NCI-H2029 treated with DMSO at 0.1 percent for 48 hours (cell line): ENCODE measurements at regions not wholly inside any gene's neighbourhood (a gene's known extent, or its start where the extent isn't known, plus 50 kb on each side); places are given as distances from the start of the nearest gene placed in this dataset.
"Not testable (repeated sequence)": the region's sequence is repeated elsewhere in the genome, so short reads cannot be mapped to it uniquely, and the experiment has no call there.

Experiments used
- DNase-seq: peaks from one replicate; lab custom pipeline; 2025; lab: John Stamatoyannopoulos, UW

DNA sequence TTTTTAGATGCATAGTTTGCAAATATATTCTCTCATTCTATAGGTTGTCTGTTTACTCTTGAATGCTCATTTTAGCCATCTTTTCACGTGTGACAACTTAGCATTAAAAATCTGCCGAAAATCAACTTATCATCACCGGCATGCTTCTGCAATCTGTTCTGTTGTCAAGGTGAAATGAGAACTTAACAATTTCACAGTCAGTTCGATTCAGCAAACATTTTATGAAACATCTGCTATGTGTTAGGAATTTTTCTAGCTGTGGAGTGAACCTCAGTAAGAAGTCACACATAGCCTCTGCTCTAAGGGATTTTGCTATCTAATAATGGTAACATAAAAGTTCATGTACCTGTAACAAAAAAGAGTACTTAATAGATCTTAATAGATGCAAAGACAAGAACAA lies 256.1 kb downstream of the ZWINT start:
- no peak for DNase-seq

DNA sequence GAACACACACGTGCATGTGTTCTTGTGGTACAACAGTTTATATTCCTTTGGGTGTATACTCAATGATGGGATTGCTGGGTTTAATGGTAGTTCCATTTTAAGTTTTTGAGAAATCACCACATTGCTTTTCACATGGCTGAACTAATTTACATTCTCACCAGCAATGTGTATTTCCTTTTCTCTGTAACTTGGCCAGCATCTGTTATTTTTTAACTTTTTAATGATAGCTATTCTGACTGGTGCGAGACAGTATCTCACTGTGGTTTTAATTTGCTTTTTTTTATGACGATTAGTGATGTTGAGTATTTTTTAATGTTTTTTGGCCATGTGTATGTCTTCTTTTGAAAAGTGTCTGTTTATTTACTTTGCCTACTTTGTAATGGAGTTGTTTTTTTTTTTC lies 256.6 kb downstream of the ZWINT start:
- DNase-seq = no peak

DNA sequence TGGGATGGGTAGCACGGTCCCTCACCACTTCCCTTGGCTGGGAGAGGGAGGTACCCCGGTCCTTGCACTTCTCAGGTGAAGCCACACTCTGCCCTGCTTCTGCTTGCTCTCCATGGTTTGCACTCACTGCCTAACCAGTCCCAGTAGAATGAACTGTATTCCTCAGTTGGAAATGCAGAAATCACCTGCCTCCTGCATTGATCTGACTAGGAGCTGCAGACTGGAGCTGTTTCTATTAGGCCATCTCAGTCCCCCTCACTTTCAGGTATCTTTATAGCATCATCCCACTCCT lies 264.9 kb downstream of the ZWINT start:
- no peak for DNase-seq

DNA sequence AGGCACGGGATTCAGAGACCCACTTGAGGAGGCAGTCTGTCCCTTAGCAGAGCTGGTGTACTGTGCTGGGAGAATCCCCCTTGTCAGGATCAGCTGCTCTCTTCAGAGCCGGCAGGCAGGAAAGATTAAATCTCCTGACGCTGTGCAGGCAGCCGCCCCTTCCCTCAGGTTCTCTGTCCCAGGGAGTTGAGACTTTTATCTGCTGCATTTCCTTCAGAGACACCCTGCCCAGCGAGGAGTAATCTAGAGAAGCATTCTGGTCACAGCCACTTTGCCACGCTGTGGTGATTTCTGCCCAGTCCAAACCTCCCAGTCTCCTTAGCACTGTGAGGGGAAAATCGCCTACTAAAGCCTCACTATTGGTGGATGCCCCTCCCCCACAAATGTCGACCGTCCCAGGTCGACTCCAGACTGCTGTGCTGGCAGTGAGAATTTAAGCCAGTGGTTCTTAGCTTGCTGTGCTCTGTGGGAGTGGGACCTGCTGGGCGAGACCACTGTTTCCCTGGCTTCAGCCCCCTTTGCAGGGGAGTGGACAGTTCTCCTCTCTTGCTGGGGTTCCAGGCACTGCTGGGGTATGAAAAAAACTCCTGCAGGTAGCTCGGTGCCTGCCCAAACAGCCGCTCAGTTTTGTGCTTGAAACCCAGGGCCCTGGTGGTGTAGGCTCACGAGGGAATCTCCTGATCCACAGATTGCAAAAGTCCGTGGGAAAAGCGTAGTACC lies 265.4 kb downstream of the ZWINT start:
- no peak for DNase-seq

DNA sequence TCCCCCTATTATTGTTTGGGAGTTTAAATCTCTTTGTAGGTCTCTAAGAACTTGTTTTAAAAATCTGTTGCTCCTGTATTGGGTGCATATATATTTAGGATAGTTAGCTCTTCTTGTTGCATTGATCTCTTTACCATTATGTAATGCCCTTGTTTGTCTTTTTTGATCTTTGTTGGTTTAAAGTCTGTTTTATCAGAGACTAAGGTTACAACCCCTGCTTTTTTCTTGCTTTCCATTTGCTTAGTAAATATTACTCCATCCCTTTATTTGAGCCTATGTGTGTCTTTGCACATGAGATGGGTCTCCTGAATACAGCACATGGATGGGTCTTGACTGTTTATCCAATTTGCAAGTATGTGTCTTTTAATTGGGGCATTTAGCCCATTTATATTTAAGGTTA lies 267.4 kb downstream of the ZWINT start:
- DNase-seq = not testable (repeated sequence)

DNA sequence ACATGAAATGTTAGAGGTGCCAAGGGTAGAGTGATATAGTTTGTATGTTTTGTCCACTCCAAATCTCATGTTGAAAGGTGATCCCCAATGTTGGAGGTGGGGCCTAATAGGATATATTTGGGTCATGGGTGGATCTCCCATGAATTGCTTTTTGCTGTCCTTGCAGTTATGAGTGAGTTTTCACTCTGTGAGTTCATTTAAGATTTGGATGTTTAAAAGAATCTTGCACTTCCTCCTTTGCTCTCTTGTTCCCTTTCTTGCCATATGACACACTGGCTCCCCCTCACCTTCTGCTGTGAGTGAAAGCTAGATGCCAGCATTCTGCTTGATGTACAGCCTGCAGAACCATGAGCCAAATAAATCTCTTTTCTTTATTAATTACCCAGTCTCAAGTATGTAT lies 269.2 kb downstream of the ZWINT start:
- no peak for DNase-seq

DNA sequence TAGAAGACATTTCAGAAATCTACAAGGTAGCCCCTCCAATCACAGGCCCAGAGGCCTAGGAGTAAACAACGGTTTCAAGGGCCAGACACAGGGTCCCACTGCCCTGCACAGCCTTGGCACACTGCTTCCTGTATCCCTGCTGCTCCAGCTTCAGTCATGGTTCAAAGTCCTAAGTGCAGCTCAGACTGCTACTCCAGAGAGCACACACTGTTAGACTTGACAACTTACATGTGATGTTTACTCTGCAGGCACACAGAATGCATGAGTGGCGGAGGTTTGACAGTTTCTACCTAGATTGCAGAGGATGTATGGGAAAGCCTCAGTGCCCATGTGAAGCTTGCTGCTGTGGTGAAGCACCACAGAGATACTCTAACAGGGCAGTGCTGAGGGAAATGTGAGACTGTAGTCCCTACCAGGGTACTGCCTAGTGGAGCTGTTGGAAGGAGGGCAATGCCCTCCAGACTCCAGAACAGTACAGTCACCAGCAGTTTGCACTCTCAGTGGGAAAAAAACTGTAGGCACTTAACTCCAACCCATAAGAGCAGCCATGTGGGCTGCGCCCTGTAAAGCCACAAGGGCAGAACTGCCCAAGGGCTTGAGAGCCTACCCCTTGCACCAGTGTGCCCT lies 270.0 kb downstream of the ZWINT start:
- no peak for DNase-seq

DNA sequence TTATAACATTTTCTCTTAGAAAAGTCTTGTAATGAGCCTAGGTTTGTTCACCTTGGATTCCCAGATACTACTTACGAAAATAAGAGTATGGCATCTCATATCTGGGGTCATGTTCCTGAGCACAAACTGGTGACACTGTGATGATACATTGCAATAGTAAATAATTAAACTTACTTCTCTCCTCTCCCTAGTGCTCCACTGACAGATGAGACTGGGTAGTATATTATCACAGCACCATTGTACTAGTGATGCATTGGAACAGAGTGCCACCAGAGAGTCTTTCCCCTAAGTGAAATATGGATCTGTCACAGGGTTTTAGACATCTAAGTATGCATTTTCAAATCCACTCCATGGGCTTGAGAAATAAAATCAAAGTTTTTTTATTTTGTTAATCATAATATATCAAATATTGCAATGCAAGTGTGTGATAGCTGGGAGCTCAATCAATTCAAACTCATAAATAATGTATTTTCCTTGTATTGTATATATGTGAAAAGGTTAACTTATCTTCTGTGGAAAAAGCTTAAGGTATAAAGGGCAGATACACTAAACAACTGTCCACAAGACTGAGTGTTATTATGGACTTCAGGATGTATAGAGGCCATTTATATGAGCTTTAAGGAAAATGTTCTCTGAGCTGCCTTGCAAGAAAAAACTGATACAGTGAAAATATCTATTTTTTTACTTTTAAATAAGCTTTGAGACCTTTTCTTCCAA lies 275.5 kb downstream of the ZWINT start:
- no peak for DNase-seq

DNA sequence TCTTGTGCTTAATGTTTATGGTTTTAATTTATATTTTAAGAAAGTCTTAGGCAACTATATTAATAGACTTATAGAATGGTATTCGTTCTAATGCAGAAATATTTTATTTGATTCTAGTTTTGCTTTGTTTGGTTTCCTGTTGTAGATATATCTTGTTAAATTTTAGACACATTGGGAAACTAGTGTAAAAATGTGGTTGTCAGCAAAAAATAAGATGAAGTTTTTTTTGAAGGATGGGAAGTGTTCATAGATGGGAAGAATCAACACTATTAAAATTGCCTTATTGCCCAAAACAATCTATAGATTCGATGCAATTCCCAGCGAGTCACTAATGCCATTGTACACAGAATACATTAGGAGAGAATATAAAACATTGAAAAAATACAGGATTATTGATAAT lies 278.9 kb downstream of the ZWINT start:
- no peak for DNase-seq

DNA sequence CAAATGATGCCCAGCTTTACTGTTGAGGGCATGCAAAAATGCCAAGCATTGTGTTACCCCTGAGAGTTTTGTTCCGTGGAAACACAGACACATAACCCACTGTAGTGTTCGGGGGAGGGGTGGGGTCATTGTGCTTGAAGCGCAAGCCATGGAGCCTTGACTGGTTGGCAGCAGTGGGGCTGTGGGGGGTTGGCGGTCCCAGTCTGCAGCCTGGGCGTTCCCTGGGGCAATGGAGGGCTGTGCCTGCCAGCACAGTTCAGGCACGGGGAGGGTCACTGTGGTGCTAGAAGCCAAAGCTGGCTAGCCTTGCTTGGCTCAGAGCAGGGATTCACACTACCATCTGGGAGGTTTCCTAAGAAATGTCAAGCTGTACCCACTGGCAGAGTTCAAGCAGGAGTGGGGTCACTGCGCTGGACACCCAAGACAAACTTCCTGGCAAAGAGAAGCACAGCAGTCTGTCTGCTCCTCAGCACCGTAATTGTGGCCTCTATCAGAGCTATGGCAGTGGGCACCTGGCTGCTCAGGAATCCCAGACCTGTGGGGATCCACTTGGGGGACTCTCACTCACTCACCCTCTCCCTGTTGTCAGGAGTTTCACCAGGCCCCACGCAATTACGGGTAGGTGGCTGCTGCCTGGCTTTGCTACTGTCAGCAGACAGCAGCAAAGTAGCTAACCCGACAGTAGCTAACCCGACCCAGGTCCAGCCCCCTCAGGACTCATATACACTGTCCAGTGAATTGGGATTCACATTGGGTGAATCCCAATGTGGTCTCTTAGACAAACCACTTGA lies 292.4 kb downstream of the ZWINT start:
- no peak for DNase-seq

DNA sequence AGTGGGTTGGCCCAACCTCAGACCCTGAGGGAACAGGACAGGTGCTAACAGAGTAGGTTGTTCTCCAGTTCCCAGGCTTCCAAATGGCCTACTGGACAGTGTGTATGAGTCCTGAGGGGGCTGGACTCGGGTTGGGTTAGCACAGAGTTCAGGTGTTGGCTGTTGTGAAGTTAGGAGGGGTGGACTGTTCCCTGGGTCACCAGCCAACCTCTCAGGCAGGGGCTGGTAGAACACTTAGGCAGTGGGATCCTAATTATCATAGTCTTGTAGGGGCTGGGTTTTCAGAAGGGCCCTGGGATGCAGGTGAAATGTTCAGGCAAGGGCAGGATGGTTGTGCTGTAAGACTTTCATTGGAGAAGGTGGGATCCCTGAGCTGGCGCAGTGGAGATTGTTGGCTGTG lies 293.0 kb downstream of the ZWINT start:
- DNase-seq = no peak

DNA sequence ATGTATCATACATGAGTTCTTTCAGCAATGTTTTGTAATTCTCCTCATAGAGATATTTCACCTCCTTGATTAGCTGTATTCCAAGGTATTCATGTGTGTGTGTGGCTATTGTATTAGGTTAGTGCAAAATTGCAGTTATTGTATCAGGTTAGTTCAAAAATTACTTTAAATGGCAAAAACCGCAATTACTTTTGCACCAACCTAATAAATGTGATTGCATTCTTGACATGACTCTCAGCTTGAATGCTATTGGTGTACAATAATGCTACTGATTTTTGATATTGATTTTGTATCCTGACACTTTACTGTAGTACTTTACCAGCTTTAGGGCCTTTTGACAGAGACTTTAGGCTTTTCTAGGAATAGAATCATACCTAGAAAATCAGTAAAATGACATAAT lies 297.4 kb downstream of the ZWINT start:
- no peak for DNase-seq

DNA sequence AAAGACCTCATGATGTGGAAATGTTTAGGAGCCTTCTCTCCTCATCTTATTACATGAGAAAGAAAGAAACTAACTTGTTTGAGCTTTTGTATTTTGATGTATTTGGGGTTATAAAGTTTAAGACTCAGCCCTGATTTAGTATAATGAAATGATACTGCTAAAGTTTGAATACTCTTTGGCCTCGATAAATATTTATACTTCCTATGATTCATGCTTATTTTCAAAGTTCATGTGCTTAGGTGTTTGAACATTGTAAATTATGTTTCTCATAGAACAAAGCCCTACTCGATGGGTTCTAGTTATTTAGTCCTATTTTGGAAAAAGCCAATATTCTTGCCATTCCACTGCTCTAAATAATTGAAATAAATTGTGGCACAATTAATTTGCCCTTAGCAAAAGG lies 303.2 kb downstream of the ZWINT start:
- DNase-seq = no peak

DNA sequence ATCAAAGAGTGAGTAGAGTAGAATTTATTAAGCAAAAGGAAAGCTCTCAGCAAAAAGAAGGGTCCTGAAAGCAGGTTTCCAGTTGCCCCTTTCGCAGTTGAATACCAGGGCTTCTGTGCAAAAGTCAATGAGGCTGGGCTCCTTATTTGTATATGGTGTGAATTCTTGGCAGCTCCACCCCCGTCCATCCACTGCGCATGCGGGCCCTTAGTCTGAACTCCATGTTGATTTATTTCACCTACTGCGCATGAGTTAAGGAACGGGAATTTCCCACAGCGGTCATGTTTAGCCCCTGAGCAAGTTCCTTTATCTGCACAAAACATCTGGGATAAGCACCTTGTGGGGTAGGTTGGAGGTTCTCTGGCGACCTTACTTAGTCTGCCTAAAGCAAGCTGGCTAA lies 325.6 kb downstream of the ZWINT start:
- no peak for DNase-seq

DNA sequence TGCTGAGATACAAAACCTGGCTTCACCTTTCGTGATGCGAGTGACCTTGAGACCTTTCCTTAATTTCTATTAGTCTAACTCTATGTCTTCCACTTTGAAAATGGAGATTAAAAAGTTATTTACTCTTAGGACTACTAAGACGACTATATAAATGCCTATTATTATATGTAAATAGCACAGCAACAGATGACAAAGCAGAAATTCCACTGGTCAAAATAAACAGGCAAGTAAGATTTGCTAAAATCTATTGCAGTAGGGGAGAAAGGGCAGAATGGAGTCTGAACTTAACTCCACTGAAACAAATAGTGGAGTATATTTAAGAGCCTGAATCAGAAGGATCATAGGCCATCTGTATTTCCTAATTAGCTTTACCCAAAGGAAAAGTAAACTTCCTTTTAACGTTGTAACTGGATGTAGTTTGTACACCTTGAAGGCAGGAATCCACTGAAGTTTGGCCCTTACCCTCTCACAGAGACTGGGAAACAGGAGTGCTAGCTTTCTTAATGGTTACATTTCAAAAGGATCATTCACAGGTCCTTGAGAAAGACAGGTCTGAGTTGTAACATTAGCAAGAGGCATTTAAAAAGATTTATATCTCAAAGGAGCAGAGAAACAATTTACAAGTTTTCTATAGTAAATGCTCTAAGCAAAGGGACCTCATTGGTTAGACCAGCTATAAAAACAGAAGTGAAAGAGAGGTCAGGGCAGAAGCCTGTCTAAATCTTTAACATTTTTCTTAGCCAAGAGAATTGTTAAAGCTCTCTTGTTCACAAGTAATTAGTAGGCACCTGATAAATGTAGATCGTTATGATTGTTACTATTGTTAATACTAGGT lies 332.5 kb downstream of the ZWINT start:
- no peak for DNase-seq

DNA sequence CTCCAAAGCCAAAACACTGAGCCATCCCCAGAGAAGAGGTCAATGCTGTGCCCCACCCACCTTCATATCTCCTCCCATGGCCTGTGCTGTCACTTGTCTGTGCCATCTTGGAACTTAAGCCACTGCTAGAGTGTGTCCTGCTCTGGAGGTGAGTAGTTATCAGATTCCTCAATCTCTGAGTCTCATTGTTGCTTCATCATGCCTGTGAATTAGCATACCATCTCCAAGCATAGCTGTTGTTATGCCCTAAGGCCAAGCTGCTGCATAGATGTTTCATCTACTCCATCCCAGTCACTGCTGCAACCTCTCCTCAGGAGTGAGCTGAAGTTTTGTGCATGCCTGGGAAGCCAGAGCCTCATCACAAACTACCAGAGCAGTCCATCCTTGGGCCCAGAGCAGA lies 349.0 kb downstream of the ZWINT start:
- DNase-seq = no peak

DNA sequence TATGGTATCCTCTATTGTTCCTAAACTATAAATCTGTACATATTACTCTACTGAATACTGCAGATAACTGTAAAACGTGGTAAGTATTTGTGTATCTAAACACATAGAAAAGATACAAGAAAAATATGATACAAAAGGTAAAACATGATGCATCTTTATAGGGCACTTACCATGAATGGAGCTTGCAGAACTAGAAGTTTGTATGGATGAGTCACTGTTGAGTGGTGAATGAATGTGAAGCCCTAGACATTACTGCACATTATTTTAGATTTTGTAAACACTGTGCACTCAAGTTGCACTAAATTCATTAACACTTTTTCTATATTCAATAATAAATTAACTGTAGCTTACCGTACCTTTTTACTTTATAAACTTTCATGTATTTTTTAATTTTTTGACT lies 357.5 kb downstream of the ZWINT start:
- DNase-seq = no peak

DNA sequence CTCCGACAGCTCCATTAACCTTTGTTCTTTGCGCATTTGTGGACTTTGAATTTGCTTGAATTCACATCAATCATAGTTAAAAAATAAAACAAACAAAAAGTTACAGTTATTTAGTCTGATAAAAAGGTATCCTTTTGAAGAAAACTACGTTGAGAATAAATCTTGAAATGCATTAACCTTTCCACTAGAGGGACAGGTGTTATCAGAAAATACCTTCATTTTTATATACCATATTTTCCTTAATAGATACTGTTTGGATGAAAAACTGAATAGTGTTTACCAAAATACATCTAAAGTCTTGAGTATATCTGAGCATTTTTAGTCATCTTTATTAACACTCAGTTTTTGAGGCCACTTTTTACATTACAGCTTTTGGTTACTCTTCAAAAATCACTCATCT lies 371.9 kb downstream of the ZWINT start:
- no peak for DNase-seq

DNA sequence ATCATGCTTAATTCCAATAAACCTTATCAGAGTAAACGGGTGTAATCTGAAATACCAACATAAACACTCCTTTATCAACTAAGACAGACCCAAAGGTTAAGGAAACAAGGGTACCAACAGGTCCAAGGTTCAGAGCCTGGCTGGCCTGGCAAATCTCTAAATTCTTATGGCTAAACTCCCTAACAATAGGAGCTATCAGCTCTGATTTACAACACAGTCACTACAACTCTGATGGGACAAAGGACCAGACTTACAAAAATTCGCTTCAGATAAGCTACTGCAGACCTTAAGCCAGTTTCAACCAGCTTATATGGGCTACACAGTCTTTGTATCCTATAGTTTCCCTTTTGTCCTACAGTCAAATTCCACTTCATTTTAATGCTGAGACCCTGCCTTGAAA lies 381.9 kb downstream of the ZWINT start:
- no peak for DNase-seq

DNA sequence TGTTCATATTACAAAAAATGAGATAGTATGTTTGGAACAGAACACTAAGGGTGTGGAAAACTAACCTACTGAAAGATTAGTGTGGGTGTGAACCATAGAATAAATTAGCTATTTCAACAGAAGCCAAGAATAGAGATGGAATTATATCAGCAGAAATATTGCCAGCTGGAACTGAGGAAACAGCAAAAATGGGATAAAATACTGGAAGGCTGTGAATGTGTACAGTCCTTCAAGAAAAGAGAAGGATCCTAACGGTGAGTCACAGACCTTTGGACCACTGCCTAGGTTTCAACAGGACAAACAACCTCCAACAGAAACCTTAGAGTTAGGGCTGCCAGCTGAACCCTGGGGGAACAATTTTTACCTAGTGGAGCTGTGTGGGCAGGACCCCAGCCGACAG lies 395.0 kb downstream of the ZWINT start:
- DNase-seq = no peak

DNA sequence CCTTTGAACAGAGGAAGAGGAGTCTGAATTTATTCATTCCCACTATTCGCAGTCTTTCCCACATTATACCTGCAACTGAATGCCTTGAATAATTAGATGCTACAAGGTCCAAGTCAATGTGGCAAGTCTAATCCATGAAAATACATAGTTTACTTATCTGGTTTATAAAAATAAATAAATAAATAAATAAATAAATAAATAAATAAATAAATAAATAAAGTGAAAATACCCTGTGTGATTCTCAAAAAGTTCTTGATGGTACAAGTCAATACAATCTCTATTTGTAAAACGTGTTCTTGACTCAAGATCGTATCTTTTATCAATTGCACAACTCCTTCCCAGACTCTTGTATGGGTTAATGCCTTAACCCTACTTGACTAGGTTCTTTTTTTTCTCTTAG lies 417.7 kb downstream of the ZWINT start:
- DNase-seq = no peak

DNA sequence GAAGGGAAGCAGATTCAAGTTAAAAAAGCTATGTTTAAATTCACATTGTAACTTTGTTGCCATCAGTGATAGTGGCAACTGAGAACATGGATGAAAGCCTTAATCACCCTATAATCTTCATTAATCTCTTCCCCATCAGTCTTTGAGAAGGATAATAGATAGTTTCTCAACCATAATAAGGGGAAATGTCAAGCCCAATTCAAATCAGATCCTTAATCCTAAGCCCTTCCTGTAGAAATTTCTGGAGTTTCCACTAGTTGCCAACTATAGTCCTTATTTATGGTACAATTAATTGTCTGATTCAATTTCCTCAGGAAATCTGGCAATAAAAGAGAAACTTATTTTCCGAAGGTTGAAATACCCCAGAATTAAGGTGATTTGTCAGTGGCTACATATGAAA lies 431.8 kb downstream of the ZWINT start:
- no peak for DNase-seq
